ENCODE measurements at regions not wholly inside any gene's neighbourhood (a gene's known extent, or its start where the extent isn't known, plus 50 kb on each side); places are given as distances from the start of the nearest gene placed in this dataset.
"Not testable (repeated sequence)": the region's sequence is repeated elsewhere in the genome, so short reads cannot be mapped to it uniquely, and the experiment has no call there.

DNA sequence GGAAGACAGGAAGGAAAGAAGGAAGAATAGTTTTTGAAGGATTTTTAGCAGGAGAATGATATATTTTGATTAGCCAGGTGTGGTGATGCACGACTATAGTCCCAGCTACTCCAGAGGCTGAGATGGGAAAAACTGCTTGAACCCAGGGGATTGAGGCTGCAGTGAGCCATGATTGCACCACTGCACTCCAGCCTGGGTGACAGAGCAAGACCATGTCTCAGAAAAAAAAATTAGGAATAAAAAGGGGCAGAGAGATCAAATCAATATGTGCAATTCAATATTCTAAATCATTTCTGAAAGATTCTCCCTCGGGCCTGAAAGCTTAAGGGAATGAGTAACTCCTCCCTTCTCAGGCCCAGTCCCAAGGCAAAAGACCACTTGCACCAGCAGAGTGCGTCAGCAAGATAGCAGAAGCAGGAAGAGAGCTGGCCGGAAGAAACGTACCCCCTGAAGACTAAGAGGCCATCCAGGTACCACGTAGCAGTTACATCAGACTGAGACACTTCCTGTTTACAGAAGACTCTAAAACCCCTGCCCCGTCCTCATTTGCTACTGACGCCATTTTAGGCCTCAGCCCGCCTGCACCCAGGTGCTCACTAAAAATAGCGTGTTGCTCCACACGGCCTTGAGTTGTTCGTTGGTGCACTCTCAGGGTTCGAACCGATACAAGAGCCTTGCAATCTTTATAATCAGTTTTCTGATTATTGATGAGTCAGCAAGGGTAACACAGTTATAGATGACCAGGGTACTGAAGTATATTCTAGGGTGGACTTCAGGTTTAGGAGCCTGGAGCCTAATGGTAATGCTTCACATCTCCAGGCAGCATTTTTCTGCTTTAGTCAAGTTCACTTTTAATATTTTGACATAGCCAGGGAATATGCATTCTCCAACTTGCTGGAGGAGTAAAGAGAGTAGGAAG lies 57.7 kb upstream of the CSRP2 start:
- Histone ChIP-seq H3K27ac (ENCODE audit: low read depth, low read length) (no peak overlapping the region), H2AFZ (ENCODE audit: low read depth, low read length, poor library complexity, severe bottlenecking) (no peak overlapping the region), H3K9me2 (ENCODE audit: insufficient read depth) (no peaks in the 10 kb centered on the region), H3K27me3 (ENCODE audit: insufficient read depth, low read length) (no peaks in the 10 kb centered on the region), H3K9me3 (ENCODE audit: control insufficient read depth in 1 of 2, insufficient read depth in 1 of 2, low read depth in 1 of 2, low read length in 2 of 2) (no peaks in the 10 kb centered on the region), H3K4me3 (replicated peaks in 1 of 2; ENCODE audit: low read depth in 1 of 2, low read length in 2 of 2) (no peak overlapping the region), H4K20me1 (ENCODE audit: insufficient read depth) (no peaks in the 10 kb centered on the region), H3K4me1 (ENCODE audit: control insufficient read depth in 1 of 2, insufficient read depth in 2 of 2, low read length in 2 of 2) (no peaks in the 10 kb centered on the region), H3K4me2 (ENCODE audit: low read length) (no peak overlapping the region), H3K36me3 (ENCODE audit: control insufficient read depth in 1 of 2, insufficient read depth in 2 of 2, low read length in 2 of 2) (no peaks in the 10 kb centered on the region), H3K79me2 (ENCODE audit: insufficient read depth, low read length) (no peaks in the 10 kb centered on the region), H3K9ac (ENCODE audit: low read length) (no peak overlapping the region)
- ATAC-seq: no peak
- no TSS peak for BruUV-seq (replicated peaks)
- ChIA-PET RAD21 (ENCODE audit: low non-redundant PET in 1 of 2, low total read pairs in 2 of 2, uncharacterized antibody in 2 of 2, unreplicated experiment in 2 of 2) (no interaction called here), POLR2A (no interaction called here), CTCF (no interaction called here)
- intact Hi-C loops (cut with micrococcal nuclease): no loop called here
- DNase-seq (ENCODE audit: low read depth, low spot score): no peak
- TF ChIP-seq ZFX (IDR thresholded peaks at IDR 0.05): no peak
- TF ChIP-seq, protein P1, sequence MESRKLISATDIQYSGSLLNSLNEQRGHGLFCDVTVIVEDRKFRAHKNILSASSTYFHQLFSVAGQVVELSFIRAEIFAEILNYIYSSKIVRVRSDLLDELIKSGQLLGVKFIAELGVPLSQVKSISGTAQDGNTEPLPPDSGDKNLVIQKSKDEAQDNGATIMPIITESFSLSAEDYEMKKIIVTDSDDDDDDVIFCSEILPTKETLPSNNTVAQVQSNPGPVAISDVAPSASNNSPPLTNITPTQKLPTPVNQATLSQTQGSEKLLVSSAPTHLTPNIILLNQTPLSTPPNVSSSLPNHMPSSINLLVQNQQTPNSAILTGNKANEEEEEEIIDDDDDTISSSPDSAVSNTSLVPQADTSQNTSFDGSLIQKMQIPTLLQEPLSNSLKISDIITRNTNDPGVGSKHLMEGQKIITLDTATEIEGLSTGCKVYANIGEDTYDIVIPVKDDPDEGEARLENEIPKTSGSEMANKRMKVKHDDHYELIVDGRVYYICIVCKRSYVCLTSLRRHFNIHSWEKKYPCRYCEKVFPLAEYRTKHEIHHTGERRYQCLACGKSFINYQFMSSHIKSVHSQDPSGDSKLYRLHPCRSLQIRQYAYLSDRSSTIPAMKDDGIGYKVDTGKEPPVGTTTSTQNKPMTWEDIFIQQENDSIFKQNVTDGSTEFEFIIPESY (IDR thresholded peaks at IDR 0.05; ENCODE audit: extremely low read depth, insufficient replicate concordance, low read length): no peak
- no peak for TF ChIP-seq ATF3 (IDR thresholded peaks at IDR 0.05)
- no peak for TF ChIP-seq SRF (IDR thresholded peaks at IDR 0.05; ENCODE audit: low read depth)
- no peak for TF ChIP-seq RAD21 (IDR thresholded peaks at IDR 0.05; ENCODE audit: low read depth)
- no peak for TF ChIP-seq TCF7L2 (IDR thresholded peaks at IDR 0.05; ENCODE audit: borderline replicate concordance, extremely low read depth, insufficient read depth, insufficient read length)
- TF ChIP-seq FOSL1 (IDR thresholded peaks at IDR 0.05; ENCODE audit: low read depth): no peak

GRCh38 chr12:76933392-76933791 lies 54.6 kb upstream of the CSRP2 start:
- DNase-seq (ENCODE audit: low read depth, low spot score); H2AFZ ChIP-seq (ENCODE audit: low read depth, low read length, poor library complexity, severe bottlenecking); intact Hi-C loops (cut with micrococcal nuclease); H4K20me1 ChIP-seq (ENCODE audit: insufficient read depth); CTCF ChIA-PET; H3K9me3 ChIP-seq (ENCODE audit: control insufficient read depth in 1 of 2, insufficient read depth in 1 of 2, low read depth in 1 of 2, low read length in 2 of 2); POLR2A ChIA-PET; ATAC-seq; H3K4me2 ChIP-seq (ENCODE audit: low read length); H3K79me2 ChIP-seq (ENCODE audit: insufficient read depth, low read length); H3K36me3 ChIP-seq (ENCODE audit: control insufficient read depth in 1 of 2, insufficient read depth in 2 of 2, low read length in 2 of 2); BruUV-seq (replicated peaks); H3K4me3 ChIP-seq (replicated peaks in 1 of 2; ENCODE audit: low read depth in 1 of 2, low read length in 2 of 2); RAD21 ChIA-PET (ENCODE audit: low non-redundant PET in 1 of 2, low total read pairs in 2 of 2, uncharacterized antibody in 2 of 2, unreplicated experiment in 2 of 2); H3K27me3 ChIP-seq (ENCODE audit: insufficient read depth, low read length); H3K27ac ChIP-seq (ENCODE audit: low read depth, low read length); H3K9ac ChIP-seq (ENCODE audit: low read length); H3K4me1 ChIP-seq (ENCODE audit: control insufficient read depth in 1 of 2, insufficient read depth in 2 of 2, low read length in 2 of 2); H3K9me2 ChIP-seq (ENCODE audit: insufficient read depth): not testable (repeated sequence)

Measured in HCT116 (cell line).